CD4-positive, alpha-beta T cell treated with Interleukin-4 for 4 hours (primary cell): ENCODE measurements at regions not wholly inside any gene's neighbourhood (a gene's known extent, or its start where the extent isn't known, plus 50 kb on each side); places are given as distances from the start of the nearest gene placed in this dataset.
"Not testable (repeated sequence)": the region's sequence is repeated elsewhere in the genome, so short reads cannot be mapped to it uniquely, and the experiment has no call there.

ENCODE experiments used
- DNase-seq: peaks from one replicate; pipeline ENCODE4 v3.0.0-alpha.2; 2020

- DNase-seq, result not testable (repeated sequence)
Measured at GRCh38 chr17:31675392-31675791, 183.7 kb downstream of the COPRS start.

GRCh38 chr17:31674717-31675349 lies 184.2 kb downstream of the COPRS start:
- no peak for DNase-seq

- DNase-seq, result no peak
Measured at GRCh38 chr17:31674305-31674704, 184.7 kb downstream of the COPRS start.

GRCh38 chr17:31673076-31673475 lies 186.0 kb downstream of the COPRS start:
- DNase-seq, result no peak

- DNase-seq, result no peak
Measured at GRCh38 chr17:31672161-31672819, 186.8 kb downstream of the COPRS start.

GRCh38 chr17:31663576-31663975 lies 195.5 kb downstream of the COPRS start:
- no peak for DNase-seq

- DNase-seq, result no peak
Measured at GRCh38 chr17:31660684-31661083, 198.4 kb downstream of the COPRS start.

- no peak for DNase-seq
Measured at GRCh38 chr17:31657876-31658275, 201.2 kb downstream of the COPRS start.

- DNase-seq, result peak; percentile 24
Measured at GRCh38 chr17:31654936-31655335, 204.1 kb downstream of the COPRS start.

- no peak for DNase-seq
Measured at GRCh38 chr17:31653691-31654090, 205.4 kb downstream of the COPRS start.

GRCh38 chr17:31650756-31651520 lies 208.1 kb downstream of the COPRS start:
- DNase-seq, result no peak

GRCh38 chr17:31649302-31649701 lies 209.7 kb downstream of the COPRS start:
- DNase-seq, result no peak

GRCh38 chr17:31647661-31648060 lies 211.4 kb downstream of the COPRS start:
- no peak for DNase-seq

GRCh38 chr17:31646642-31647041 lies 212.4 kb downstream of the COPRS start:
- DNase-seq, result no peak

GRCh38 chr17:31645351-31645750 lies 213.7 kb downstream of the COPRS start:
- DNase-seq, result no peak

GRCh38 chr17:31631766-31632165 lies 227.3 kb downstream of the COPRS start:
- no peak for DNase-seq

GRCh38 chr17:31630866-31631265 lies 228.2 kb downstream of the COPRS start:
- DNase-seq, result not testable (repeated sequence)

- no peak for DNase-seq
Measured at GRCh38 chr17:31629696-31630470, 229.2 kb downstream of the COPRS start.

- no peak for DNase-seq
Measured at GRCh38 chr17:31627960-31628359, 231.1 kb downstream of the COPRS start.

GRCh38 chr17:31623990-31624389 lies 232.5 kb downstream of the RAB11FIP4 start:
- DNase-seq, result no peak

GRCh38 chr17:31622500-31622899 lies 231.0 kb downstream of the RAB11FIP4 start:
- no peak for DNase-seq

- no peak for DNase-seq
Measured at GRCh38 chr17:31621566-31621965, 230.1 kb downstream of the RAB11FIP4 start.

GRCh38 chr17:31611053-31611452 lies 219.6 kb downstream of the RAB11FIP4 start:
- DNase-seq, result not testable (repeated sequence)
